HCT116 (cell line): ENCODE measurements at regions not wholly inside any gene's neighbourhood (a gene's known extent, or its start where the extent isn't known, plus 50 kb on each side); places are given as distances from the start of the nearest gene placed in this dataset.

Experiments
- ATAC-seq: fragments of 200-7000 bp; cut with Tn5 transposase; 2 replicates; pipeline ENCODE4 v1.9.1; 2020; ENCODE audit warnings: mild to moderate bottlenecking, moderate library complexity
- BruUV-seq: library from RNA; stranded (reverse); fragments of 400-500 nt; replicated peaks from 2 replicates; lab custom pipeline; 2021; lab: Mats Ljungman, UMichigan
- CTCF ChIA-PET: fragments of 300-600 bp; sonication (Branson Sonifier 250); formaldehyde crosslinking; loops from one replicate; lab custom pipeline; 2021; ENCODE audit warnings: antibody characterized with exemption; lab: Charles Lee
- POLR2A ChIA-PET: fragments of 300-600, 350-600 bp; sonication (Branson Sonifier 250); formaldehyde crosslinking; loops from one replicate; lab custom pipeline; 2021; ENCODE audit warnings: antibody characterized with exemption; lab: Charles Lee
- RAD21 ChIA-PET, 2 experiments: fragments of 300-600 bp; sonication (Branson Sonifier 250); formaldehyde crosslinking; loops; one replicate each; lab custom pipeline; 2023; ENCODE audit warnings: low total read pairs in 2 of 2; ENCODE audit not compliant: uncharacterized antibody in 2 of 2, unreplicated experiment in 2 of 2, low non-redundant PET in 1 of 2; lab: Charles Lee
- DNase-seq: peaks from one replicate; pipeline ENCODE4 v3.0.0-alpha.2; 2010; ENCODE audit warnings: low read depth, low spot score
- H2AFZ ChIP-seq: fragments of 200-600 bp; shearing (Covaris generic), sonication (generic); 2 replicates; pipeline ENCODE4 v1.6.1; 2017; ENCODE audit warnings: low read depth, mixed run types, mixed read lengths, antibody characterized with exemption, low read length; ENCODE audit not compliant: poor library complexity, severe bottlenecking
- H3K27ac ChIP-seq: 2 replicates; pipeline ENCODE4 v1.5.1; 2012; ENCODE audit warnings: low read depth, low read length
- H3K27me3 ChIP-seq: fragments of 200-600 bp; sonication (generic); 2 replicates; pipeline ENCODE4 v1.6.1; 2016; ENCODE audit warnings: mixed run types, low read length, mixed read lengths; ENCODE audit not compliant: insufficient read depth
- H3K36me3 ChIP-seq, 2 experiments: fragments of 200-500 bp in 1 of 2; fragments of 200-600 bp in 1 of 2; sonication (Bioruptor generic) in 1 of 2; sonication (generic) in 1 of 2; 2 replicates each; pipeline versions ENCODE4 v1.5.1 to v1.6.1; 2014 to 2016; ENCODE audit warnings: low read length in 2 of 2, inconsistent platforms in 1 of 2, mixed read lengths in 1 of 2, mixed run types in 1 of 2; ENCODE audit not compliant: insufficient read depth in 2 of 2, control insufficient read depth in 1 of 2
- H3K4me1 ChIP-seq, 2 experiments: fragments of 200-600 bp in 1 of 2; sonication (generic) in 1 of 2; 2 replicates each; pipeline versions ENCODE4 v1.5.1 to v1.6.1; 2012 to 2017; ENCODE audit warnings: low read length in 2 of 2, inconsistent platforms in 1 of 2, mild to moderate bottlenecking in 1 of 2, mixed read lengths in 1 of 2, mixed run types in 1 of 2, moderate library complexity in 1 of 2; ENCODE audit not compliant: insufficient read depth in 2 of 2, control insufficient read depth in 1 of 2
- H3K4me2 ChIP-seq: fragments of 200-600 bp; sonication (generic); 2 replicates; pipeline ENCODE4 v1.6.1; 2017; ENCODE audit warnings: mixed run types, low read length, mixed read lengths
- H3K4me3 ChIP-seq, 2 experiments: fragments of 200-600 bp in 1 of 2; sonication (generic) in 1 of 2; replicated peaks in 1 of 2; 2 replicates each; pipeline ENCODE4 v1.5.1; 2011 to 2016; ENCODE audit warnings: low read length in 2 of 2, control low read depth in 1 of 2, low read depth in 1 of 2, mild to moderate bottlenecking in 1 of 2, mixed read lengths in 1 of 2, mixed run types in 1 of 2
- H3K79me2 ChIP-seq: fragments of 200-600 bp; sonication (generic); 2 replicates; pipeline ENCODE4 v1.6.1; 2017; ENCODE audit warnings: mild to moderate bottlenecking, mixed run types, low read length, moderate library complexity, mixed read lengths; ENCODE audit not compliant: insufficient read depth
- H3K9ac ChIP-seq: fragments of 200-600 bp; sonication (generic); 2 replicates; pipeline ENCODE4 v1.6.1; 2016; ENCODE audit warnings: low read length, mixed read lengths
- H3K9me2 ChIP-seq: fragments of 200-600 bp; sonication (generic), shearing (Covaris generic); 2 replicates; pipeline ENCODE4 v1.6.1; 2017; ENCODE audit warnings: mixed run types, mild to moderate bottlenecking, moderate library complexity; ENCODE audit not compliant: insufficient read depth
- H3K9me3 ChIP-seq, 2 experiments: fragments of 200-500 bp in 1 of 2; fragments of 200-600 bp in 1 of 2; sonication (Bioruptor generic) in 1 of 2; sonication (generic) in 1 of 2; 2 replicates each; pipeline ENCODE4 v1.6.1; 2014 to 2017; ENCODE audit warnings: low read length in 2 of 2, mixed read lengths in 2 of 2, inconsistent platforms in 1 of 2, low read depth in 1 of 2, mild to moderate bottlenecking in 1 of 2, mixed run types in 1 of 2, moderate library complexity in 1 of 2; ENCODE audit not compliant: control insufficient read depth in 1 of 2, insufficient read depth in 1 of 2
- H4K20me1 ChIP-seq: fragments of 200-600 bp; sonication (generic), shearing (Covaris generic); 2 replicates; pipeline ENCODE4 v1.6.1; 2017; ENCODE audit warnings: mixed run types, mild to moderate bottlenecking, moderate library complexity; ENCODE audit not compliant: insufficient read depth
- CEBPB ChIP-seq: IDR thresholded peaks from 2 replicates; pipeline ENCODE4 v1.6.1; 2012; ENCODE audit warnings: low read depth
- ELF1 ChIP-seq: IDR thresholded peaks from 2 replicates; pipeline ENCODE4 v1.6.1; 2012; ENCODE audit warnings: low read depth, borderline replicate concordance
- EZH2 ChIP-seq: fragments of 200-600 bp; sonication (generic); IDR thresholded peaks from 2 replicates; pipeline ENCODE4 v1.6.1; 2017; ENCODE audit warnings: antibody characterized with exemption, mixed run types
- FOSL1 ChIP-seq: IDR thresholded peaks from 2 replicates; pipeline ENCODE4 v1.6.1; 2012; ENCODE audit warnings: low read depth
- JUND ChIP-seq: IDR thresholded peaks from 2 replicates; pipeline ENCODE4 v1.6.1; 2012
- MAX ChIP-seq: IDR thresholded peaks from 2 replicates; pipeline ENCODE4 v1.6.1; 2012
- POLR2AphosphoS5 ChIP-seq: IDR thresholded peaks from 2 replicates; pipeline ENCODE4 v1.6.1; 2011; ENCODE audit warnings: mild to moderate bottlenecking, low read depth, low read length, moderate library complexity
- RAD21 ChIP-seq: IDR thresholded peaks from 2 replicates; pipeline ENCODE4 v1.6.1; 2012; ENCODE audit warnings: low read depth, mild to moderate bottlenecking
- SP1 ChIP-seq: IDR thresholded peaks from 2 replicates; pipeline ENCODE4 v1.6.1; 2012; ENCODE audit warnings: low read depth
- TCF7L2 ChIP-seq: IDR thresholded peaks from 2 replicates; pipeline ENCODE4 v1.7.0; 2011; ENCODE audit warnings: borderline replicate concordance, inconsistent platforms; ENCODE audit not compliant: insufficient read depth, insufficient read length; ENCODE audit errors: extremely low read depth
- ZFX ChIP-seq: fragments of 450-650 bp; IDR thresholded peaks from 2 replicates; pipeline ENCODE4 v1.6.1; 2017
- ZNF274 ChIP-seq: fragments of 200-500 bp; sonication (Bioruptor generic); IDR thresholded peaks from 2 replicates; pipeline ENCODE4 v1.6.1; 2014; ENCODE audit warnings: mild to moderate bottlenecking, low read depth, low read length, inconsistent platforms
- intact Hi-C: fragments of 100-400 bp; cut with micrococcal nuclease; formaldehyde crosslinking; loops from 2 replicates; pipeline ENCODE4 v1.10.0; 2022
- TF ChIP-seq, protein P1 (sequence below): IDR thresholded peaks from 2 replicates; pipeline ENCODE4 v1.6.1; 2011; ENCODE audit warnings: mild to moderate bottlenecking, low read length, moderate library complexity; ENCODE audit not compliant: insufficient replicate concordance; ENCODE audit errors: extremely low read depth
- TF ChIP-seq, protein P2 (sequence below), 3 experiments: fragments of 200-600 bp in 1 of 3; sonication (generic) in 1 of 3; IDR thresholded peaks in 2 of 3; conservative IDR thresholded peaks in 1 of 3; 2 replicates each; pipeline ENCODE4 v1.5.1; 2012 to 2017; ENCODE audit warnings: low read depth in 2 of 3, low read length in 2 of 3, antibody characterized with exemption in 1 of 3, borderline replicate concordance in 1 of 3, control low read depth in 1 of 3, mild to moderate bottlenecking in 1 of 3, mixed read lengths in 1 of 3, mixed run types in 1 of 3, moderate library complexity in 1 of 3; ENCODE audit not compliant: insufficient read depth in 1 of 3

- intact Hi-C loops = no loop called here
- Histone ChIP-seq H3K9ac (no peak overlapping the region), H3K4me3 (no peak overlapping the region), H3K4me2 (peak overlapping the region; percentile 48), H3K9me2 (no peaks in the 10 kb centered on the region), H2AFZ (peak overlapping the region; percentile 65), H4K20me1 (no peaks in the 10 kb centered on the region), H3K27ac (no peak overlapping the region), H3K36me3 (no peaks in the 10 kb centered on the region), H3K4me1 (peaks cover 24 to 39% of the 10 kb centered on the region in 2 experiments), H3K27me3 (no peaks in the 10 kb centered on the region), H3K79me2 (no peaks in the 10 kb centered on the region), H3K9me3 (no peaks in the 10 kb centered on the region)
- DNase-seq (no peak), ATAC-seq (no peak)
- RAD21 ChIA-PET = no interaction called here
- no TSS peak for BruUV-seq
- CTCF ChIA-PET = no interaction called here
- no peak for TF ChIP-seq MAX
- no peak for TF ChIP-seq CEBPB
- TF ChIP-seq ZNF274 = no peak
- TF ChIP-seq ZFX = no peak
- TF ChIP-seq, protein P1, sequence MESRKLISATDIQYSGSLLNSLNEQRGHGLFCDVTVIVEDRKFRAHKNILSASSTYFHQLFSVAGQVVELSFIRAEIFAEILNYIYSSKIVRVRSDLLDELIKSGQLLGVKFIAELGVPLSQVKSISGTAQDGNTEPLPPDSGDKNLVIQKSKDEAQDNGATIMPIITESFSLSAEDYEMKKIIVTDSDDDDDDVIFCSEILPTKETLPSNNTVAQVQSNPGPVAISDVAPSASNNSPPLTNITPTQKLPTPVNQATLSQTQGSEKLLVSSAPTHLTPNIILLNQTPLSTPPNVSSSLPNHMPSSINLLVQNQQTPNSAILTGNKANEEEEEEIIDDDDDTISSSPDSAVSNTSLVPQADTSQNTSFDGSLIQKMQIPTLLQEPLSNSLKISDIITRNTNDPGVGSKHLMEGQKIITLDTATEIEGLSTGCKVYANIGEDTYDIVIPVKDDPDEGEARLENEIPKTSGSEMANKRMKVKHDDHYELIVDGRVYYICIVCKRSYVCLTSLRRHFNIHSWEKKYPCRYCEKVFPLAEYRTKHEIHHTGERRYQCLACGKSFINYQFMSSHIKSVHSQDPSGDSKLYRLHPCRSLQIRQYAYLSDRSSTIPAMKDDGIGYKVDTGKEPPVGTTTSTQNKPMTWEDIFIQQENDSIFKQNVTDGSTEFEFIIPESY = no peak
- no peak for TF ChIP-seq ELF1
- TF ChIP-seq FOSL1 = no peak
- TF ChIP-seq TCF7L2 = no peak
- TF ChIP-seq EZH2 = no peak
- TF ChIP-seq JUND = no peak
- TF ChIP-seq RAD21 = no peak
- no peak for TF ChIP-seq SP1
- TF ChIP-seq, protein P2, sequence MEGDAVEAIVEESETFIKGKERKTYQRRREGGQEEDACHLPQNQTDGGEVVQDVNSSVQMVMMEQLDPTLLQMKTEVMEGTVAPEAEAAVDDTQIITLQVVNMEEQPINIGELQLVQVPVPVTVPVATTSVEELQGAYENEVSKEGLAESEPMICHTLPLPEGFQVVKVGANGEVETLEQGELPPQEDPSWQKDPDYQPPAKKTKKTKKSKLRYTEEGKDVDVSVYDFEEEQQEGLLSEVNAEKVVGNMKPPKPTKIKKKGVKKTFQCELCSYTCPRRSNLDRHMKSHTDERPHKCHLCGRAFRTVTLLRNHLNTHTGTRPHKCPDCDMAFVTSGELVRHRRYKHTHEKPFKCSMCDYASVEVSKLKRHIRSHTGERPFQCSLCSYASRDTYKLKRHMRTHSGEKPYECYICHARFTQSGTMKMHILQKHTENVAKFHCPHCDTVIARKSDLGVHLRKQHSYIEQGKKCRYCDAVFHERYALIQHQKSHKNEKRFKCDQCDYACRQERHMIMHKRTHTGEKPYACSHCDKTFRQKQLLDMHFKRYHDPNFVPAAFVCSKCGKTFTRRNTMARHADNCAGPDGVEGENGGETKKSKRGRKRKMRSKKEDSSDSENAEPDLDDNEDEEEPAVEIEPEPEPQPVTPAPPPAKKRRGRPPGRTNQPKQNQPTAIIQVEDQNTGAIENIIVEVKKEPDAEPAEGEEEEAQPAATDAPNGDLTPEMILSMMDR (IDR thresholded peaks at IDR 0.05 in 2 of 3, conservative IDR thresholded peaks at IDR 0.05 in 1 of 3; ENCODE audit: borderline replicate concordance in 1 of 3, insufficient read depth in 1 of 3, low read depth in 2 of 3, low read length in 2 of 3) = no peak
- TF ChIP-seq POLR2AphosphoS5 = no peak
- POLR2A ChIA-PET = no interaction called here
These were observed 83.0 kb downstream of the RIPK4 start for GRCh38 chr21:41683815-41684214.
